ENCODE measurements at regions not wholly inside any gene's neighbourhood (a gene's known extent, or its start where the extent isn't known, plus 50 kb on each side); places are given as distances from the start of the nearest gene placed in this dataset.

- no peak overlapping the region for H2AFZ ChIP-seq (ENCODE audit: low read depth, low read length)
- TF ChIP-seq MYC (IDR thresholded peaks at IDR 0.05; ENCODE audit: low read depth, low read length) (no peak), CTCF (IDR thresholded peaks at IDR 0.05; ENCODE audit: extremely low read depth in 1 of 2, insufficient read depth in 1 of 2, low read depth in 1 of 2, low read length in 2 of 2) (no peak), POLR2AphosphoS5 (IDR thresholded peaks at IDR 0.05; ENCODE audit: insufficient read depth, low read depth, low read length) (no peak), GATA2 (IDR thresholded peaks at IDR 0.05; ENCODE audit: insufficient read depth, insufficient read length, low read depth, low read length) (no peak), POLR2A (IDR thresholded peaks at IDR 0.05; ENCODE audit: low read depth, low read length) (no peak), JUN (IDR thresholded peaks at IDR 0.05; ENCODE audit: borderline replicate concordance, insufficient read depth, insufficient read length, low read depth) (no peak), EZH2 (IDR thresholded peaks at IDR 0.05; ENCODE audit: borderline replicate concordance, low read depth, low read length, severe bottlenecking) (no peak), FOS (IDR thresholded peaks at IDR 0.05; ENCODE audit: borderline replicate concordance, insufficient read depth, low read length) (no peak)
- TF ChIP-seq, protein P1, sequence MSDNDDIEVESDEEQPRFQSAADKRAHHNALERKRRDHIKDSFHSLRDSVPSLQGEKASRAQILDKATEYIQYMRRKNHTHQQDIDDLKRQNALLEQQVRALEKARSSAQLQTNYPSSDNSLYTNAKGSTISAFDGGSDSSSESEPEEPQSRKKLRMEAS (IDR thresholded peaks at IDR 0.05; ENCODE audit: insufficient read depth, insufficient read length), result no peak
- no peaks in the 10 kb centered on the region for H3K9me1 ChIP-seq (replicated peaks; ENCODE audit: control insufficient read depth, extremely low read depth, insufficient read depth, low read length)
- no peaks in the 10 kb centered on the region for H3K79me2 ChIP-seq (ENCODE audit: control insufficient read depth, insufficient read depth, low read length)
- dilution Hi-C loops (cut with MboI; ENCODE audit: extremely low pct_ligation_motif_present, low sequenced_read_pairs), result no loop called here
- no peaks in the 10 kb centered on the region for H3K4me1 ChIP-seq (ENCODE audit: control insufficient read depth, extremely low read depth, insufficient read depth, low read length)
- no peaks in the 10 kb centered on the region for H4K20me1 ChIP-seq (replicated peaks; ENCODE audit: control insufficient read depth, extremely low read depth, insufficient read depth, low read length)
- ChIA-PET CTCF (interaction anchor here (1.1 to 11.7 kb wide), 2 partner anchors 22 to 118 kb away, joined by 3 to 256 read pairs; no protein-coding TSS in a partner anchor), POLR2A (no interaction called here)
- no peak overlapping the region for H3K9ac ChIP-seq (replicated peaks; ENCODE audit: extremely low read depth, insufficient read depth, low read length)
- intact Hi-C loops (cut with micrococcal nuclease), result loop anchor here (2.0 to 5.0 kb wide), 5 partner anchors 57 to 392 kb away; no protein-coding TSS in a partner anchor
- no peaks in the 10 kb centered on the region for H3K9me3 ChIP-seq (replicated peaks; ENCODE audit: control insufficient read depth, insufficient read depth, low read length)
- no peak overlapping the region for H3K4me3 ChIP-seq (replicated peaks in 1 of 3; ENCODE audit: insufficient read depth in 1 of 3, low read depth in 1 of 3, low read length in 3 of 3)
- H3K27ac ChIP-seq (ENCODE audit: insufficient read depth, low read depth, low read length), result no peak overlapping the region
- no peak for FAIRE-seq
- BruUV-seq (replicated peaks), result no TSS peak
- no peak for DNase-seq (ENCODE audit: low read depth, low spot score)
- peaks cover 0 to 2% of the 10 kb centered on the region in 2 experiments for H3K27me3 ChIP-seq (ENCODE audit: control insufficient read depth in 2 of 2, insufficient read depth in 2 of 2, low read length in 2 of 2)
- H3K36me3 ChIP-seq (ENCODE audit: control insufficient read depth in 2 of 2, extremely low read depth in 1 of 2, insufficient read depth in 2 of 2, low read length in 2 of 2), result no peaks in the 10 kb centered on the region
- no peak overlapping the region for H3K4me2 ChIP-seq (ENCODE audit: insufficient read depth, low read length)
Measured at GRCh38 chr3:124469555-124469954, 260.7 kb upstream of the UMPS start.
